Choroid plexus epithelial cell (primary cell): ENCODE measurements at regions not wholly inside any gene's neighbourhood (a gene's known extent, or its start where the extent isn't known, plus 50 kb on each side); places are given as distances from the start of the nearest gene placed in this dataset.
"Not testable (repeated sequence)": the region's sequence is repeated elsewhere in the genome, so short reads cannot be mapped to it uniquely, and the experiment has no call there.

Source experiments
- DNase-seq: peaks from one replicate; pipeline ENCODE4 v3.0.0-alpha.2; 2010; ENCODE audit warnings: low read depth
- H3K4me3 ChIP-seq: 2 replicates; pipeline ENCODE4 v1.5.1; 2011; ENCODE audit warnings: low read depth, mild to moderate bottlenecking, control low read depth, low read length, moderate library complexity
- TF ChIP-seq, protein P1 (sequence below): conservative IDR thresholded peaks from 2 replicates; pipeline ENCODE4 v1.5.1; 2011; ENCODE audit warnings: low read depth, mild to moderate bottlenecking, control low read depth, inconsistent platforms, low read length, moderate library complexity

DNA sequence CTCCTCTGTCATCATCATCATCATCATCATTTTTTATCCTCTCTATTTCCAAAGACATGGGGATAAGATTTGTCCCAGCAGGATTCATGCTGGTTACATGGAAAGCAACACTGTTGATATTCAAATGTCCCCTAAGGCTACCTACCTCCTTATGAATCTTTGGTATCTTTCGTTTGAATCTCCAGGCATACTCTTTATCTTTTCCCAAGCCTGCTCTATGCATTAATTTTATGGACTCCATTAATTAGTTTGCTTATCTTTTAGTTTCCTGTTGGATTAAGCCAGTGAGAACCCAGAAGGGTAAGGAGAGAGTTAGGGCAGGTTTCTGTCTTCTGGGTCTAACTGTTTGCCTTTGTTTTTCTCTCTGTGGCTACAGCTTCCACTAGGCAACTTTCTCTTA is 129.6 kb upstream of the GOT2 start:
- TF ChIP-seq, protein P1, sequence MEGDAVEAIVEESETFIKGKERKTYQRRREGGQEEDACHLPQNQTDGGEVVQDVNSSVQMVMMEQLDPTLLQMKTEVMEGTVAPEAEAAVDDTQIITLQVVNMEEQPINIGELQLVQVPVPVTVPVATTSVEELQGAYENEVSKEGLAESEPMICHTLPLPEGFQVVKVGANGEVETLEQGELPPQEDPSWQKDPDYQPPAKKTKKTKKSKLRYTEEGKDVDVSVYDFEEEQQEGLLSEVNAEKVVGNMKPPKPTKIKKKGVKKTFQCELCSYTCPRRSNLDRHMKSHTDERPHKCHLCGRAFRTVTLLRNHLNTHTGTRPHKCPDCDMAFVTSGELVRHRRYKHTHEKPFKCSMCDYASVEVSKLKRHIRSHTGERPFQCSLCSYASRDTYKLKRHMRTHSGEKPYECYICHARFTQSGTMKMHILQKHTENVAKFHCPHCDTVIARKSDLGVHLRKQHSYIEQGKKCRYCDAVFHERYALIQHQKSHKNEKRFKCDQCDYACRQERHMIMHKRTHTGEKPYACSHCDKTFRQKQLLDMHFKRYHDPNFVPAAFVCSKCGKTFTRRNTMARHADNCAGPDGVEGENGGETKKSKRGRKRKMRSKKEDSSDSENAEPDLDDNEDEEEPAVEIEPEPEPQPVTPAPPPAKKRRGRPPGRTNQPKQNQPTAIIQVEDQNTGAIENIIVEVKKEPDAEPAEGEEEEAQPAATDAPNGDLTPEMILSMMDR: no peak
- H3K4me3 ChIP-seq: no peak overlapping the region
- no peak for DNase-seq

DNA sequence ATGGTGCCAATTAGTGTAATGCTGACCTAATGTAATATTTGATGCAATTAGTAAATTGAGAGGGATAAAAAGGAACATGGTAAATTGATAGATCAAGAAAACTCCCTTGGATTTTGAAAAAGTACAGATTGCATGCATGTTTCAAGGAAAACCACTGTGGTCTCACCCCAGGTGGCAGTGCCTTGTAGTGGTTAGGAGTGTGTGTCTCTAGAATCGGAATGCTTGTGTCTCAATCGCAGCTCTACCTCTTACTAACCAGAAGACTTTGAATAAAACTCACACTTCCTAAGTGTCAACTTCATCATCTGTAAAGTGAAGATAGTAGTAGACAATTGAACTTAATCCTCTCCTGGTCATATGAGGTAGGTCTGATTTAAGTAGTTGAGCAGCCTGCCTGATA is 128.9 kb upstream of the GOT2 start:
- no peak overlapping the region for H3K4me3 ChIP-seq
- no peak for DNase-seq
- TF ChIP-seq, protein P1: no peak

DNA sequence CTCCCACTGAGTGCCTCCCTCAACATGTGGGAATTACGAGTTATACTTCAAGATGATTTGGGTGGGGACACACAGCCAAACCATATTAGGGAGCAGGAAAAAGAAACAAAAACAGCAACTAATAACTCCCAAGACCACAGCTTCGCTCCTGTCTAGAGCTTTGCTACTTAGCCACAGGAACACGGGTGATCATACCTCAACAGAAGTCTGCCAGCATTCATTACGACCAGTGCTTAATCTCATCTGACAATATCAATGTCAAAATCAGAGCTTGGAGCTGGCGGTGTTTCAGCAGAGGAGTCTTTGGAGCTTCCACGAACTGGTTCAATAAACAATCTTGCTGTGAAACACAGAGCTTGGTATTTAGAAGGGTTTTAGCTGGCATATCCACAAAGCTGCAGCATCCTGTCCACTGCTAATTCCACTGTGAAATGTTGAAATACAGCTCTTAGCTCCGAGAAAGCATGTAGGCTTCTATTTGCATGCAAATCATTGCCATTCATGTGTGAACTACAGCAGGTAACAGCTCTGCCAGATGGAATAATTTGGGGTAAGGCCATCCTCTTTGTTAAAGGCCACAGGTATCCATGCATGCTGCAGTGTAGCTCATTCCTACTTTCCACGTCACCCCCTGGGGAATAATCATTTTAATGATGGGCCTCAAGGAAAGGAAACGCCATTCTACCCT is 128.4 kb upstream of the GOT2 start:
- DNase-seq: no peak
- TF ChIP-seq, protein P1: no peak
- H3K4me3 ChIP-seq: no peak overlapping the region

DNA sequence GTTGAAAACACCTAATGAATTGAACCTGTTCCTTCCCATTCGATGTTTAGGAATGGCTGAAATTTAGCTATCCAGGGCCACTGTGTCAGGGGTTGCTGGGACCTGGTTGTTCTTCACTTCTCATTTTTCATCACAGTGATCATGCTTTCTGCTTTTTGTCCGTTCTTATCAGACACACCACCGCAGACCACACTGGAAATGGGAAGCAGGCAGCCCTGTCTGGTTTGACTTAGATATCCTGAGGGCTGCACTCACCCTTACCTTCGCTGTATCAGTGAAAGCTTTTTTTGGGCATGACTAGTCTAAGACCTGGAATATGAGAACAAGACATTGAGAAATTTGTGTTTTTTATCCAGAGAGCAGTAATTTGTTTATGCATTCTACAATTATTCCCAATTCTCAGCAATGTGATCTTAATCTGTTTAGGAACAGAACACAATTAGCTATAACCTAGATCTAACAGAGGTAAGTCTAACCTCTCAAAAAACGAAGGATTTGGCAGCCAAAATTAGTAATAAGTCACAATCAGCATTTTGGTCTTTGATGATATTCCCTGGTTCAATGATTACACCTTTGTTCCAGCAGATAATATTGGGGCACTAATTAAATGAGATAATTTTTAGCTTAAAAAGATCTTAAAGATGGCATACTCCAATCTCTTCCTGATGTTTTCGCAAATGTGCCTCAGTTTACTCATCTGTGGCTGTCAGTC is 126.0 kb upstream of the GOT2 start:
- no peak for DNase-seq

DNA sequence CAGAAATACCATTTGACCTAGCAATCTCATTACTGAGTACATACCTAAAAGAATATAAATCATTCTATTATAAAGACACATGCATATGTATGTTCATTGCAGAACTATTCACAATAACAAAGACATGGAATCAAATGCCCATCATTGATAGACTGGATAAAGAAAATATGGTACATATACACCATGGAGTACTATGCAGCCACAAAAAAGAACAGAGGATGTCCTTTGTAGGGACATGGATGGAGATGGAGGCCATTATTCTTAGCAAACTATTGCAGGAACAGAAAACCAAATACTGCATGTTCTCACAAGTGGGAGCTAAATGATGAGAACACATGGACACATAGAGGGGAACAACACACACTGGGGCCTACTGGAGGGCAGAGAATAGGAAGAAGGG is 124.5 kb upstream of the GOT2 start:
- not testable (repeated sequence) for DNase-seq, H3K4me3 ChIP-seq

More for the DNA sequence above, 126.0 kb upstream of the GOT2 start:
- H3K4me3 ChIP-seq: no peak overlapping the region
- TF ChIP-seq, protein P1: no peak

DNA sequence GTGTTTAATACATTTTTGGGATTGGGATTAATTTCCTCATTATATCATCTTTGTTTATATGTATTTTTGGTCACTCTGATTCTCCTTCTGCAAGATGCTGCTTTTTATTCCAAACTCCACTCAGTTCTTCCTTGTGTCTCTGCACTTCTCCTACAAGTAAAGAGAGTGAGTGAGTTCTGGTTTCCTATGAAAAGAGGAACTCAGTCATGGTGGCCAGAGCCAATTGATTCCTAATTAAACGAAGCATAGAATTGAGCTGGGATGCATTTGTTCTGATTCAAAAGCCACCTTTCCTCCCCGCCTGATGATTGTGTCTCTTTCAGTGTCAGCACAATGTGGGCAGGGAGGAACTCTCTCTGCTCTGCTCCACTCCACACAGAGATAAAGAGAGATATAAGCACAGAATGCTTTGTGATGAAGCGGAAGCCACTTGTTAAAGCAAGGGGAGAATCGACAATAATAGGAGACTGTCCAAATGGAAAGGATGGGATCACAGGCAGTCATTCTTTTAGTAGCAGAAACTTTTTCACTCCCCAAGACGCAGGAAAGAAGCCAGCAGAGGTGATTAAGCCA is 121.3 kb upstream of the GOT2 start:
- DNase-seq: no peak
- TF ChIP-seq, protein P1: no peak

DNA sequence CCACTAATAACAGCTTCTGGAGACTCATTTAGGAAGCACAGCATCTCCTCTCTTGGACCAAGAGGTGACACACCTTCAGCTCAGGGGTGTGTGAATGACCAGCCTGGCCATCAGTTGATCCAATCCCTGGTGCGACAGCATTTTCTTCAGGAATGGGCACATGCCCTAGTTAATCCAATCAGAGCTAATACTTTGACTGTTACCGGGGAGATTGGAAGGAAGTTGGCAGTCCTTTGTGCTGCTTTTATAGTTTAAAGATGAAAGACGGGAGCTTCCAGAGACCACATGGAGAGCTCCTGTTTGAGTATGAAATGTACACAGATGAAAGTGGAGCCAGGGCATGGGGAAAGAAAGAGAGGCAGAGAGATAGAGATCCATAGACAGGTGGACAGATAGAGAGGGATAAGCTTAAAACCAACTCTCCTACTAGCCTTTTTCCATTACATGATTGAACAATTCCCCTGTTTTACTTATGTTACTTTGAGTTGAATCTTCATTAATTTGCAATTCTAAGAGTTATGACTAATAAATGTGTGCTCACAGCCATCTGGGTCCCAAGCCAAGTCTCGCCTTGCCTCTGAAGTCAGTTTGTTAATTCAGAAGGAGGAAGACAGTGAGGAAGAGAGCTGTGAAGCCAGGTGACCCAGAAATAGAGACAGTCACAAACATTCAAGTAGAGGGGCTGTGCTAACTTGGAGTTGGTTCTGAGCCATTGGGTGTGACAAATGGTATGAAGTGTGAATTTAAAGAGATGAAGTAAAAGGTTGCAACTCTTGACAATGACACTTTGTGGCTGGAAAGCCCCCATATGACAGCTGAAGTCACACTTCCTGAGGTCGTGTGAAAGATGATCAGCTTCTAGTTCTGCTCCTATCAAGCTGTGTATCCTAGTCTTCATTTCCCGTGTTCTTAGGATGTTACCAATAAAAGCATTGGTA is 120.0 kb upstream of the GOT2 start:
- H3K4me3 ChIP-seq: no peak overlapping the region
- TF ChIP-seq, protein P1: no peak
- no peak for DNase-seq

More for the DNA sequence above, 121.3 kb upstream of the GOT2 start:
- no peak overlapping the region for H3K4me3 ChIP-seq
